Caco-2 (cell line): ENCODE measurements at regions not wholly inside any gene's neighbourhood (a gene's known extent, or its start where the extent isn't known, plus 50 kb on each side); places are given as distances from the start of the nearest gene placed in this dataset.

Experiments used
- BruUV-seq: library from RNA; stranded (reverse); fragments of 400-500 nt; replicated peaks from 2 replicates; lab custom pipeline; 2021; lab: Mats Ljungman, UMichigan
- CTCF ChIA-PET: fragments of 300-600 bp; sonication (Branson Sonifier 250); formaldehyde crosslinking; loops from one replicate; lab custom pipeline; 2022; ENCODE audit warnings: antibody characterized with exemption; lab: Charles Lee
- POLR2A ChIA-PET: fragments of 300-600 bp; sonication (Branson Sonifier 250); formaldehyde crosslinking; loops from one replicate; lab custom pipeline; 2022; ENCODE audit warnings: antibody characterized with exemption; lab: Charles Lee
- DNase-seq, 2 experiments: peaks; one replicate each; pipeline versions ENCODE4 v3.0.0 to v3.0.0-alpha.2; 2020 to 2022
- H3K27me3 ChIP-seq: replicated peaks from 2 replicates; pipeline ENCODE4 v1.6.0; 2011; ENCODE audit warnings: low read length; ENCODE audit not compliant: control insufficient read depth, insufficient read depth
- H3K36me3 ChIP-seq: 2 replicates; pipeline ENCODE4 v1.5.1; 2011; ENCODE audit warnings: low read length; ENCODE audit not compliant: control insufficient read depth, insufficient read depth
- H3K4me1 ChIP-seq: fragments of 250-450 bp; sonication (Bioruptor Pico); 2 replicates; pipeline ENCODE4 v1.5.1; 2020; ENCODE audit warnings: mild to moderate bottlenecking
- H3K4me3 ChIP-seq: 2 replicates; pipeline ENCODE4 v1.5.1; 2011; ENCODE audit warnings: low read depth, mild to moderate bottlenecking, control low read depth, low read length
- H3K9me3 ChIP-seq: fragments of 250-450 bp; sonication (Bioruptor Pico); 2 replicates; pipeline ENCODE4 v1.5.1; 2020; ENCODE audit warnings: mild to moderate bottlenecking, moderate library complexity
- H3K27ac Mint-ChIP-seq: one replicate; pipeline ENCODE4 v1.8.0; 2022; ENCODE audit warnings: mixed read lengths; ENCODE audit not compliant: unreplicated experiment
- H3K27me3 Mint-ChIP-seq: one replicate; pipeline ENCODE4 v1.8.0; 2022; ENCODE audit warnings: mixed read lengths; ENCODE audit not compliant: insufficient read depth, unreplicated experiment
- H3K36me3 Mint-ChIP-seq: one replicate; pipeline ENCODE4 v1.8.0; 2022; ENCODE audit warnings: mild to moderate bottlenecking, mixed read lengths; ENCODE audit not compliant: insufficient read depth, unreplicated experiment
- H3K4me1 Mint-ChIP-seq: one replicate; pipeline ENCODE4 v1.8.0; 2022; ENCODE audit warnings: low read depth, mixed read lengths; ENCODE audit not compliant: unreplicated experiment
- H3K4me3 Mint-ChIP-seq: one replicate; pipeline ENCODE4 v1.8.0; 2022; ENCODE audit warnings: mild to moderate bottlenecking, moderate library complexity, mixed read lengths; ENCODE audit not compliant: unreplicated experiment
- H3K9me3 Mint-ChIP-seq: one replicate; pipeline ENCODE4 v1.8.0; 2022; ENCODE audit warnings: mixed read lengths; ENCODE audit not compliant: unreplicated experiment
- intact Hi-C: fragments of 100-400 bp; cut with micrococcal nuclease; formaldehyde crosslinking; loops from one replicate; pipeline ENCODE4 v1.10.0; 2022; ENCODE audit not compliant: unreplicated experiment
- TF ChIP-seq, protein P1 (sequence below), 2 experiments: fragments of 200-600 bp in 1 of 2; IDR thresholded peaks; 1 replicate in 1 of 2; 2 replicates in 1 of 2; pipeline versions ENCODE4 v1.5.1 to v1.8.0; 2011 to 2022; ENCODE audit warnings: antibody characterized with exemption in 1 of 2, control low read depth in 1 of 2, inconsistent platforms in 1 of 2, low read depth in 1 of 2, low read length in 1 of 2, mild to moderate bottlenecking in 1 of 2, moderate library complexity in 1 of 2; ENCODE audit not compliant: insufficient read depth in 1 of 2, severe bottlenecking in 1 of 2, unreplicated experiment in 1 of 2

- Histone ChIP-seq H3K9me3 (no peaks in the 10 kb centered on the region), H3K4me1 (no peaks in the 10 kb centered on the region), H3K36me3 (no peaks in the 10 kb centered on the region), H3K4me3 (no peak overlapping the region), H3K27me3 (no peaks in the 10 kb centered on the region)
- no peak overlapping the region for H3K27ac Mint-ChIP-seq
- no peaks in the 10 kb centered on the region for H3K4me1 Mint-ChIP-seq
- peaks cover 18% of the 10 kb centered on the region for H3K27me3 Mint-ChIP-seq
- intact Hi-C loops = no loop called here
- H3K9me3 Mint-ChIP-seq = no peaks in the 10 kb centered on the region
- no peaks in the 10 kb centered on the region for H3K36me3 Mint-ChIP-seq
- CTCF ChIA-PET = no interaction called here
- BruUV-seq = no TSS peak
- POLR2A ChIA-PET = no interaction called here
- H3K4me3 Mint-ChIP-seq = no peak overlapping the region
- DNase-seq = no peak
- TF ChIP-seq, protein P1, sequence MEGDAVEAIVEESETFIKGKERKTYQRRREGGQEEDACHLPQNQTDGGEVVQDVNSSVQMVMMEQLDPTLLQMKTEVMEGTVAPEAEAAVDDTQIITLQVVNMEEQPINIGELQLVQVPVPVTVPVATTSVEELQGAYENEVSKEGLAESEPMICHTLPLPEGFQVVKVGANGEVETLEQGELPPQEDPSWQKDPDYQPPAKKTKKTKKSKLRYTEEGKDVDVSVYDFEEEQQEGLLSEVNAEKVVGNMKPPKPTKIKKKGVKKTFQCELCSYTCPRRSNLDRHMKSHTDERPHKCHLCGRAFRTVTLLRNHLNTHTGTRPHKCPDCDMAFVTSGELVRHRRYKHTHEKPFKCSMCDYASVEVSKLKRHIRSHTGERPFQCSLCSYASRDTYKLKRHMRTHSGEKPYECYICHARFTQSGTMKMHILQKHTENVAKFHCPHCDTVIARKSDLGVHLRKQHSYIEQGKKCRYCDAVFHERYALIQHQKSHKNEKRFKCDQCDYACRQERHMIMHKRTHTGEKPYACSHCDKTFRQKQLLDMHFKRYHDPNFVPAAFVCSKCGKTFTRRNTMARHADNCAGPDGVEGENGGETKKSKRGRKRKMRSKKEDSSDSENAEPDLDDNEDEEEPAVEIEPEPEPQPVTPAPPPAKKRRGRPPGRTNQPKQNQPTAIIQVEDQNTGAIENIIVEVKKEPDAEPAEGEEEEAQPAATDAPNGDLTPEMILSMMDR (IDR thresholded peaks at IDR 0.05; ENCODE audit: insufficient read depth in 1 of 2, low read depth in 1 of 2, low read length in 1 of 2, severe bottlenecking in 1 of 2, unreplicated experiment in 1 of 2) = no peak
Measured at GRCh38 chr2:60629801-60630385, 76.4 kb upstream of the BCL11A start.

- no peaks in the 10 kb centered on the region for H3K27me3 ChIP-seq
- DNase-seq = no peak
- BruUV-seq = no TSS peak
- H3K9me3 Mint-ChIP-seq = no peaks in the 10 kb centered on the region
- no peak overlapping the region for H3K27ac Mint-ChIP-seq
- no peak overlapping the region for H3K4me3 Mint-ChIP-seq
- ChIA-PET CTCF (no interaction called here), POLR2A (no interaction called here)
- no peak overlapping the region for H3K4me3 ChIP-seq
- no peaks in the 10 kb centered on the region for H3K9me3 ChIP-seq
- H3K36me3 ChIP-seq = no peaks in the 10 kb centered on the region
- intact Hi-C loops = no loop called here
- TF ChIP-seq, protein P1 (IDR thresholded peaks at IDR 0.05; ENCODE audit: insufficient read depth in 1 of 2, low read depth in 1 of 2, low read length in 1 of 2, severe bottlenecking in 1 of 2, unreplicated experiment in 1 of 2) = no peak
- H3K4me1 Mint-ChIP-seq = no peaks in the 10 kb centered on the region
- peaks cover 24% of the 10 kb centered on the region for H3K27me3 Mint-ChIP-seq
- H3K4me1 ChIP-seq = no peaks in the 10 kb centered on the region
- H3K36me3 Mint-ChIP-seq = no peaks in the 10 kb centered on the region
Measured at GRCh38 chr2:60633615-60634014, 80.2 kb upstream of the BCL11A start.

- no peaks in the 10 kb centered on the region for H3K4me1 Mint-ChIP-seq
- no peaks in the 10 kb centered on the region for H3K4me1 ChIP-seq
- POLR2A ChIA-PET = no interaction called here
- no TSS peak for BruUV-seq
- no peak overlapping the region for H3K4me3 Mint-ChIP-seq
- no peak overlapping the region for H3K4me3 ChIP-seq
- no peaks in the 10 kb centered on the region for H3K36me3 ChIP-seq
- peaks cover 23% of the 10 kb centered on the region for H3K27me3 Mint-ChIP-seq
- no peaks in the 10 kb centered on the region; the same call in 1 of the 2 replicates for H3K27me3 ChIP-seq
- no peaks in the 10 kb centered on the region for H3K36me3 Mint-ChIP-seq
- no peaks in the 10 kb centered on the region for H3K9me3 Mint-ChIP-seq
- CTCF ChIA-PET = interaction anchor here (1.1 kb wide), 1 partner anchor 53 kb away, joined by 3 read pairs; no protein-coding TSS in a partner anchor
- intact Hi-C loops = no loop called here
- H3K27ac Mint-ChIP-seq = no peak overlapping the region
- H3K9me3 ChIP-seq = no peaks in the 10 kb centered on the region
- TF ChIP-seq, protein P1 (IDR thresholded peaks at IDR 0.05; ENCODE audit: insufficient read depth in 1 of 2, low read depth in 1 of 2, low read length in 1 of 2, severe bottlenecking in 1 of 2, unreplicated experiment in 1 of 2) = no peak
- DNase-seq = no peak
Measured at GRCh38 chr2:60634438-60634837, 81.0 kb upstream of the BCL11A start.
